Body of pancreas (tissue), 4 donors: ENCODE measurements at regions not wholly inside any gene's neighbourhood (a gene's known extent, or its start where the extent isn't known, plus 50 kb on each side); places are given as distances from the start of the nearest gene placed in this dataset.

Experiments used
- POLR2A ChIP-seq, 3 donors: fragments of 450-650 bp; IDR thresholded peaks; one replicate each; pipeline ENCODE4 v1.6.1; 2016; ENCODE audit warnings: antibody characterized with exemption in 3 of 3, mild to moderate bottlenecking in 2 of 3
- TF ChIP-seq, protein P1 (sequence below), 7 experiments: fragments of 450-650 bp in 4 of 7; fragments of 200-600 bp in 3 of 7; sonication (generic) in 3 of 7; IDR thresholded peaks; one replicate each; pipeline ENCODE4 v1.5.1; 2016 to 2019; ENCODE audit warnings: antibody characterized with exemption in 7 of 7

DNA sequence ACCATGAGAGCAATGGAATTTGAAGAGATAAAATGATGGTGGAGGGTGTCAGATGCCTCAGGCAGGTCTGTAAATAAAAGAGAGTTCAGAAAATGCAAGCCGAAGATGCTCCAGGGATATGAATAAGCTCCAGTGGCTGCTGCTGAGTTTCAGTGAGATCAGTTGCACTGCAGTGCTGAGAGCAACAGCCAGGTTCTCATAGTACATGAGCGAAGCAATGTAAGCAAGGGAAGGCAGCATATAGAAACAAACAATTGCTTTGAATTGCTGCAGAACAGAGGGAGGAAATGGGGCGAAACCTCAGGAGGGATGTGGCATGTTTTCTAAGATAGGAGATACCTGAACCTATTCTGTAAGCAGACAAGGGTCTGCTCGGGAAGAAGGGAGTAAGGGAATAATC, 369.5 kb downstream of the AASDHPPT start:
- TF ChIP-seq, protein P1, sequence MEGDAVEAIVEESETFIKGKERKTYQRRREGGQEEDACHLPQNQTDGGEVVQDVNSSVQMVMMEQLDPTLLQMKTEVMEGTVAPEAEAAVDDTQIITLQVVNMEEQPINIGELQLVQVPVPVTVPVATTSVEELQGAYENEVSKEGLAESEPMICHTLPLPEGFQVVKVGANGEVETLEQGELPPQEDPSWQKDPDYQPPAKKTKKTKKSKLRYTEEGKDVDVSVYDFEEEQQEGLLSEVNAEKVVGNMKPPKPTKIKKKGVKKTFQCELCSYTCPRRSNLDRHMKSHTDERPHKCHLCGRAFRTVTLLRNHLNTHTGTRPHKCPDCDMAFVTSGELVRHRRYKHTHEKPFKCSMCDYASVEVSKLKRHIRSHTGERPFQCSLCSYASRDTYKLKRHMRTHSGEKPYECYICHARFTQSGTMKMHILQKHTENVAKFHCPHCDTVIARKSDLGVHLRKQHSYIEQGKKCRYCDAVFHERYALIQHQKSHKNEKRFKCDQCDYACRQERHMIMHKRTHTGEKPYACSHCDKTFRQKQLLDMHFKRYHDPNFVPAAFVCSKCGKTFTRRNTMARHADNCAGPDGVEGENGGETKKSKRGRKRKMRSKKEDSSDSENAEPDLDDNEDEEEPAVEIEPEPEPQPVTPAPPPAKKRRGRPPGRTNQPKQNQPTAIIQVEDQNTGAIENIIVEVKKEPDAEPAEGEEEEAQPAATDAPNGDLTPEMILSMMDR (IDR thresholded peaks at IDR 0.05), result no peak
- TF ChIP-seq POLR2A (IDR thresholded peaks at IDR 0.05), result no peak
